SK-N-SH (cell line): ENCODE measurements at regions not wholly inside any gene's neighbourhood (a gene's known extent, or its start where the extent isn't known, plus 50 kb on each side); places are given as distances from the start of the nearest gene placed in this dataset.

Source experiments
- CTCF ChIA-PET: fragments of 300-600, 350-600 bp; formaldehyde crosslinking; extraction: SDS; loops from one replicate; lab custom pipeline; 2021; lab: Yijun Ruan, JAX
- POLR2A ChIA-PET: fragments of 350-600 bp; sonication (Branson Sonifier 250); formaldehyde crosslinking; extraction: SDS; loops from one replicate; lab custom pipeline; 2020; ENCODE audit warnings: antibody characterized with exemption, inconsistent platforms; lab: Yijun Ruan, JAX
- DNase-seq: peaks from one replicate; pipeline ENCODE4 v3.0.0; 2012
- H2AFZ ChIP-seq: fragments of 200-600 bp; sonication (generic); 2 replicates; pipeline ENCODE4 v1.8.1; 2016; ENCODE audit warnings: antibody characterized with exemption, mild to moderate bottlenecking, low read depth
- H3F3A ChIP-seq: fragments of 200-600 bp; sonication (generic); replicated peaks from 2 replicates; pipeline ENCODE3; 2016; ENCODE audit warnings: antibody characterized with exemption, mild to moderate bottlenecking; ENCODE audit not compliant: insufficient read depth
- H3K27ac ChIP-seq, 2 experiments: fragments of 200-500 bp in 1 of 2; fragments of 200-600 bp in 1 of 2; sonication (Bioruptor generic) in 1 of 2; sonication (generic), shearing (Covaris generic) in 1 of 2; 2 replicates each; pipeline versions ENCODE4 v1.5.1 to v1.6.1; 2014 to 2016; ENCODE audit warnings: low read depth in 2 of 2, inconsistent platforms in 1 of 2, low read length in 1 of 2, mild to moderate bottlenecking in 1 of 2, mixed read lengths in 1 of 2
- H3K27me3 ChIP-seq: fragments of 200-600 bp; sonication (generic), shearing (Covaris generic); 2 replicates; pipeline ENCODE4 v1.6.1; 2016; ENCODE audit warnings: mixed run types; ENCODE audit not compliant: insufficient read depth
- H3K36me3 ChIP-seq, 2 experiments: fragments of 200-500 bp in 1 of 2; fragments of 200-600 bp in 1 of 2; sonication (Bioruptor generic) in 1 of 2; sonication (generic) in 1 of 2; replicated peaks in 1 of 2; 2 replicates each; pipeline versions ENCODE3 to v1.5.1; 2014 to 2016; ENCODE audit warnings: low read length in 1 of 2, mild to moderate bottlenecking in 1 of 2; ENCODE audit not compliant: insufficient read depth in 2 of 2, control insufficient read depth in 1 of 2
- H3K4me1 ChIP-seq, 2 experiments: fragments of 200-500 bp in 1 of 2; fragments of 200-600 bp in 1 of 2; sonication (Bioruptor generic) in 1 of 2; sonication (generic), shearing (Covaris generic) in 1 of 2; 2 replicates each; pipeline versions ENCODE4 v1.5.1 to v1.6.1; 2014 to 2016; ENCODE audit warnings: low read depth in 1 of 2, low read length in 1 of 2, mixed run types in 1 of 2; ENCODE audit not compliant: insufficient read depth in 2 of 2, control insufficient read depth in 1 of 2
- H3K4me2 ChIP-seq: fragments of 200-600 bp; sonication (generic), shearing (Covaris generic); 2 replicates; pipeline ENCODE4 v1.6.1; 2017; ENCODE audit warnings: mixed run types
- H3K4me3 ChIP-seq, 2 experiments: fragments of 200-500 bp in 1 of 2; fragments of 200-600 bp in 1 of 2; sonication (Bioruptor generic) in 1 of 2; sonication (generic), shearing (Covaris generic) in 1 of 2; 2 replicates each; pipeline versions ENCODE4 v1.5.1 to v1.8.1; 2014 to 2016; ENCODE audit warnings: low read depth in 2 of 2, inconsistent platforms in 1 of 2, low read length in 1 of 2, mild to moderate bottlenecking in 1 of 2, mixed read lengths in 1 of 2, moderate library complexity in 1 of 2
- H3K79me2 ChIP-seq: fragments of 200-600 bp; sonication (generic); 2 replicates; pipeline ENCODE4 v1.8.1; 2017; ENCODE audit warnings: mild to moderate bottlenecking; ENCODE audit not compliant: insufficient read depth
- H3K9ac ChIP-seq: fragments of 200-600 bp; sonication (generic); 2 replicates; pipeline ENCODE4 v1.6.1; 2017; ENCODE audit warnings: mixed run types
- H3K9me2 ChIP-seq: fragments of 200-600 bp; sonication (generic); 2 replicates; pipeline ENCODE4 v1.6.1; 2017; ENCODE audit warnings: mixed run types
- H3K9me3 ChIP-seq: fragments of 200-600 bp; sonication (generic); 2 replicates; pipeline ENCODE4 v1.6.1; 2017; ENCODE audit warnings: mixed run types, mild to moderate bottlenecking, moderate library complexity
- H4K20me1 ChIP-seq: fragments of 200-600 bp; sonication (generic); 2 replicates; pipeline ENCODE4 v1.6.1; 2017; ENCODE audit warnings: mild to moderate bottlenecking, mixed run types; ENCODE audit not compliant: insufficient read depth
- ELF1 ChIP-seq: IDR thresholded peaks from 2 replicates; pipeline ENCODE4 v1.4.0; 2012
- EP300 ChIP-seq, 2 experiments: IDR thresholded peaks; 2 replicates each; pipeline versions ENCODE4 v1.4.0 to v1.6.1; 2012; ENCODE audit warnings: borderline replicate concordance in 1 of 2, low read depth in 1 of 2, low read length in 1 of 2
- FOSL2 ChIP-seq: IDR thresholded peaks from 2 replicates; pipeline ENCODE4 v1.4.0; 2012; ENCODE audit warnings: low read depth, mild to moderate bottlenecking, moderate library complexity, borderline replicate concordance
- FOXM1 ChIP-seq: IDR thresholded peaks from 2 replicates; pipeline ENCODE4 v1.4.0; 2012; ENCODE audit warnings: low read depth, mild to moderate bottlenecking
- JUND ChIP-seq: IDR thresholded peaks from 2 replicates; pipeline ENCODE4 v1.4.0; 2012
- NFIC ChIP-seq: IDR thresholded peaks from 2 replicates; pipeline ENCODE4 v1.4.0; 2012; ENCODE audit warnings: borderline replicate concordance
- NRF1 ChIP-seq: IDR thresholded peaks from 2 replicates; pipeline ENCODE4 v1.6.1; 2012; ENCODE audit warnings: low read depth, mild to moderate bottlenecking, low read length
- POLR2AphosphoS5 ChIP-seq: IDR thresholded peaks from 2 replicates; pipeline ENCODE4 v1.6.1; 2012; ENCODE audit warnings: low read depth, low read length
- REST ChIP-seq: IDR thresholded peaks from 2 replicates; pipeline ENCODE4 v1.6.1; 2012; ENCODE audit warnings: mild to moderate bottlenecking, low read depth, low read length, moderate library complexity
- TAF1 ChIP-seq: IDR thresholded peaks from 2 replicates; pipeline ENCODE4 v1.6.1; 2012; ENCODE audit warnings: low read depth, mild to moderate bottlenecking, low read length, moderate library complexity, borderline replicate concordance
- TEAD4 ChIP-seq: IDR thresholded peaks from 2 replicates; pipeline ENCODE4 v1.4.0; 2012; ENCODE audit warnings: mild to moderate bottlenecking, borderline replicate concordance; ENCODE audit not compliant: insufficient read depth
- WGBS: methylation state at CpG from one replicate; pipeline ENCODE4 v1.1.6; 2017; ENCODE audit warnings: low lambda C conversion rate; 5-methylcytosine and 5-hydroxymethylcytosine counted together
- TF ChIP-seq, protein P1 (sequence below): fragments of 150-350 bp; IDR thresholded peaks from 2 replicates; pipeline ENCODE4 v1.6.1; 2016; ENCODE audit warnings: mild to moderate bottlenecking, low read depth, low read length
- TF ChIP-seq, protein P2 (sequence below): IDR thresholded peaks from 2 replicates; pipeline ENCODE4 v1.4.0; 2012; ENCODE audit warnings: low read depth, borderline replicate concordance

DNA sequence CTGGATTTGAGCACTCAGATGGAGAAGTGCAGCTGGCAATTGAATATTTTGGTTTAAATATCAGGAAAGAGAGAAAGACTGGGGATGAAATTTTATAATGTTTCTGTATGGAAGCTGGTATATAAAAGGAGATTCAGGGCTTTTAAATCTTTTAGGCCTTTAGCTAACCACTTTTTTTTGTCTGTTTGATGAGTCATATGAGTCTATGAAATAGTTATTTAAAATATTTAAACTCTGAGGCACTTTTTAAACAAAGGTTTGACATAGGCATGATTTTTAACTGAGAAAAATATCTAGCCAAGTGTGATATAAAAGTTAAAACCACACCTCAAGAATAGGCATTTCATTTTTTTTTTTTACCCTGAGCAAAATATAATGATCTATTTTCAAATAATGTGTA is 944.3 kb downstream of the GATA3 start (continued):
- TF ChIP-seq REST (no peak), ELF1 (no peak), EP300 (IDR thresholded peaks at IDR 0.05; ENCODE audit: borderline replicate concordance in 1 of 2, low read depth in 1 of 2, low read length in 1 of 2) (no peak), POLR2AphosphoS5 (no peak), FOXM1 (no peak), JUND (no peak)

- Histone ChIP-seq H2AFZ (no peak overlapping the region), H3K9ac (no peak overlapping the region), H3K27ac (no peak overlapping the region), H3K9me2 (no peaks in the 10 kb centered on the region), H3K4me2 (no peak overlapping the region), H4K20me1 (no peaks in the 10 kb centered on the region), H3K4me1 (no peaks in the 10 kb centered on the region), H3K36me3 (no peaks in the 10 kb centered on the region), H3F3A (no peaks in the 10 kb centered on the region), H3K4me3 (no peak overlapping the region), H3K79me2 (no peaks in the 10 kb centered on the region), H3K9me3 (no peaks in the 10 kb centered on the region), H3K27me3 (no peaks in the 10 kb centered on the region)
- no peak for DNase-seq
- ChIA-PET POLR2A (no interaction called here), CTCF (no interaction called here)
- no peak for TF ChIP-seq NRF1
- TF ChIP-seq FOSL2, result no peak
- no peak for TF ChIP-seq TAF1
- TF ChIP-seq, protein P1, sequence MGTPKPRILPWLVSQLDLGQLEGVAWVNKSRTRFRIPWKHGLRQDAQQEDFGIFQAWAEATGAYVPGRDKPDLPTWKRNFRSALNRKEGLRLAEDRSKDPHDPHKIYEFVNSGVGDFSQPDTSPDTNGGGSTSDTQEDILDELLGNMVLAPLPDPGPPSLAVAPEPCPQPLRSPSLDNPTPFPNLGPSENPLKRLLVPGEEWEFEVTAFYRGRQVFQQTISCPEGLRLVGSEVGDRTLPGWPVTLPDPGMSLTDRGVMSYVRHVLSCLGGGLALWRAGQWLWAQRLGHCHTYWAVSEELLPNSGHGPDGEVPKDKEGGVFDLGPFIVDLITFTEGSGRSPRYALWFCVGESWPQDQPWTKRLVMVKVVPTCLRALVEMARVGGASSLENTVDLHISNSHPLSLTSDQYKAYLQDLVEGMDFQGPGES, result no peak
- no peak for TF ChIP-seq NFIC
- 70% methylated on average over 4 of the region's 4 CpGs for WGBS
Measured at GRCh38 chr10:9003122-9003521, 948.6 kb downstream of the GATA3 start.

DNA sequence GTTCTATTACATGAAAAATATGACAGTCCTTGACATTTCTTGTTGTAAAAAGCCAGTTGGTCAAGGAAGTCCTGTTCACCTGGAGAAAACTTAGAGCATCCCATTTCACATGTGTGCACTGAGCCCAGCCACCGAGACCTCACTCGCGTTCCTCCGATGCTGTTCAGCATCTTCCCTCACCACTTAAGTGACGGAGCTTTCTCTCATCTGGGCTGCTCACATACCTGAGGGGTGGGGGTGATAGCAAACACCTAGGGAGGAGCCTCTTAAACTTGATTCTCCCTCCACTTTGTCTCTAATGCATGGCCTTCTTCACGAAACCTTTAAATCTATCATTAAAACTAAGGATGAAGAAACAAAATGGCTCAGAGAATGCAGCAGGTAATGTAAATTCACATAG is 950.2 kb downstream of the GATA3 start:
- Histone ChIP-seq H3K4me2 (no peak overlapping the region), H3K9me3 (no peaks in the 10 kb centered on the region), H3K36me3 (no peaks in the 10 kb centered on the region), H2AFZ (no peak overlapping the region), H3K9ac (no peak overlapping the region), H3K4me1 (no peaks in the 10 kb centered on the region), H3K4me3 (no peak overlapping the region), H3F3A (no peaks in the 10 kb centered on the region), H3K27ac (no peak overlapping the region), H3K79me2 (no peaks in the 10 kb centered on the region), H3K9me2 (no peaks in the 10 kb centered on the region), H3K27me3 (no peaks in the 10 kb centered on the region), H4K20me1 (no peaks in the 10 kb centered on the region)
- ChIA-PET CTCF (interaction anchor here (1.2 kb wide), 1 partner anchor 16 kb away, joined by 3 read pairs; no protein-coding TSS in a partner anchor), POLR2A (no interaction called here)
- DNase-seq, result no peak
- 87% methylated on average over 6 of the region's 6 CpGs for WGBS
- no peak for TF ChIP-seq EP300 (IDR thresholded peaks at IDR 0.05; ENCODE audit: borderline replicate concordance in 1 of 2, low read depth in 1 of 2, low read length in 1 of 2)
- TF ChIP-seq TEAD4, result no peak
- TF ChIP-seq, protein P2, sequence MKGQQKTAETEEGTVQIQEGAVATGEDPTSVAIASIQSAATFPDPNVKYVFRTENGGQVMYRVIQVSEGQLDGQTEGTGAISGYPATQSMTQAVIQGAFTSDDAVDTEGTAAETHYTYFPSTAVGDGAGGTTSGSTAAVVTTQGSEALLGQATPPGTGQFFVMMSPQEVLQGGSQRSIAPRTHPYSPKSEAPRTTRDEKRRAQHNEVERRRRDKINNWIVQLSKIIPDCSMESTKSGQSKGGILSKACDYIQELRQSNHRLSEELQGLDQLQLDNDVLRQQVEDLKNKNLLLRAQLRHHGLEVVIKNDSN, result no peak
